ENCODE measurements at regions not wholly inside any gene's neighbourhood (a gene's known extent, or its start where the extent isn't known, plus 50 kb on each side); places are given as distances from the start of the nearest gene placed in this dataset.

- DNase-seq (ENCODE audit: low read depth in 1 of 2, low spot score in 1 of 2) (no peak), FAIRE-seq (no peak), ATAC-seq (no peak)
- H3K9me3 ChIP-seq: no peaks in the 10 kb centered on the region
- no peaks in the 10 kb centered on the region for H3K4me1 ChIP-seq
- ChIA-PET CTCF (no interaction called here), POLR2A (no interaction called here)
- H3K27ac ChIP-seq: no peak overlapping the region
- no peak overlapping the region for H3K4me3 ChIP-seq
- WGBS (ENCODE audit: missing lambda C conversion rate): 0% methylated on average over 1 of the region's 1 CpG
- TF ChIP-seq JUN (IDR thresholded peaks at IDR 0.05) (no peak), RCOR1 (IDR thresholded peaks at IDR 0.05; ENCODE audit: low read depth, low read length) (no peak), SMC3 (IDR thresholded peaks at IDR 0.05) (no peak), EHMT2 (IDR thresholded peaks at IDR 0.05; ENCODE audit: low read depth) (no peak), JUNB (IDR thresholded peaks at IDR 0.05) (no peak), POLR2AphosphoS2 (conservative IDR thresholded peaks at IDR 0.05; ENCODE audit: low read length) (no peak), ATOH8 (CRISPR knock-in tag; IDR thresholded peaks at IDR 0.05; ENCODE audit: low read depth) (no peak), CBX2 (IDR thresholded peaks at IDR 0.05; ENCODE audit: borderline replicate concordance, low read depth) (no peak), RAD21 (conservative IDR thresholded peaks at IDR 0.05 in 1 of 2, IDR thresholded peaks at IDR 0.05 in 1 of 2) (no peak), MAFK (IDR thresholded peaks at IDR 0.05; ENCODE audit: partially characterized antibody) (no peak), CEBPB (IDR thresholded peaks at IDR 0.05) (no peak), BHLHE40 (IDR thresholded peaks at IDR 0.05; ENCODE audit: low read depth, low read length) (no peak), FOXS1 (CRISPR knock-in tag; IDR thresholded peaks at IDR 0.05) (no peak), TFCP2L1 (CRISPR knock-in tag; IDR thresholded peaks at IDR 0.05) (no peak), POLR2A (IDR thresholded peaks at IDR 0.05; ENCODE audit: low read length) (no peak)
- H3K4me2 ChIP-seq: no peak overlapping the region
Measured at GRCh38 chr2:41149054-41149453, 697.2 kb upstream of the SLC8A1 start.

GRCh38 chr2:41151746-41152145 is 699.9 kb upstream of the SLC8A1 start:
- DNase-seq (ENCODE audit: low read depth in 1 of 2, low spot score in 1 of 2) (no peak), FAIRE-seq (no peak)

GRCh38 chr2:41152318-41152717 is 700.4 kb upstream of the SLC8A1 start:
- POLR2A ChIA-PET: no interaction called here
- no peak overlapping the region for H3K27ac ChIP-seq
- FAIRE-seq (no peak), ATAC-seq (no peak), DNase-seq (ENCODE audit: low read depth in 1 of 2, low spot score in 1 of 2) (no peak)
- H3K4me2 ChIP-seq: no peak overlapping the region
- no peaks in the 10 kb centered on the region for H3K4me1 ChIP-seq
- H3K4me3 ChIP-seq: no peak overlapping the region
- CTCF ChIA-PET: interaction anchor here (1.4 kb wide), 1 partner anchor 14 kb away, joined by 5 read pairs; no protein-coding TSS in a partner anchor
- no peaks in the 10 kb centered on the region for H3K9me3 ChIP-seq
- TF ChIP-seq ZNF302 (CRISPR knock-in tag; IDR thresholded peaks at IDR 0.05) (no peak), PHF8 (IDR thresholded peaks at IDR 0.05; ENCODE audit: borderline replicate concordance, low read depth) (no peak), REST (IDR thresholded peaks at IDR 0.05) (no peak), HDAC2 (IDR thresholded peaks at IDR 0.05) (no peak), RFX5 (IDR thresholded peaks at IDR 0.05) (no peak), BCL3 (IDR thresholded peaks at IDR 0.05) (no peak)

More at GRCh38 chr2:41151746-41152145, 699.9 kb upstream of the SLC8A1 start:
- Histone ChIP-seq H3K27ac (no peak overlapping the region), H3K4me2 (no peak overlapping the region), H3K4me1 (no peaks in the 10 kb centered on the region), H3K9me3 (no peaks in the 10 kb centered on the region), H3K4me3 (no peak overlapping the region)
- TF ChIP-seq TFCP2L1 (CRISPR knock-in tag; IDR thresholded peaks at IDR 0.05) (no peak), SREBF2 (IDR thresholded peaks at IDR 0.05) (no peak), HEYL (CRISPR knock-in tag; IDR thresholded peaks at IDR 0.05) (no peak), HMGXB4 (CRISPR knock-in tag; IDR thresholded peaks at IDR 0.05; ENCODE audit: borderline replicate concordance) (no peak), RCOR1 (IDR thresholded peaks at IDR 0.05; ENCODE audit: low read depth, low read length) (no peak), USF2 (IDR thresholded peaks at IDR 0.05) (no peak), NPAS2 (CRISPR knock-in tag; IDR thresholded peaks at IDR 0.05; ENCODE audit: borderline replicate concordance) (no peak), EHF (CRISPR knock-in tag; IDR thresholded peaks at IDR 0.05) (no peak), RNF2 (IDR thresholded peaks at IDR 0.05; ENCODE audit: borderline replicate concordance, low read depth) (no peak), HDAC2 (IDR thresholded peaks at IDR 0.05) (no peak)
- POLR2A ChIA-PET: no interaction called here
- ATAC-seq: no peak
- WGBS (ENCODE audit: missing lambda C conversion rate): 45% methylated on average over 4 of the region's 4 CpGs
- CTCF ChIA-PET: interaction anchor here (1.4 kb wide), 1 partner anchor 13 kb away, joined by 5 read pairs; no protein-coding TSS in a partner anchor

Data from A549 (cell line).